ENCODE measurements at regions not wholly inside any gene's neighbourhood (a gene's known extent, or its start where the extent isn't known, plus 50 kb on each side); places are given as distances from the start of the nearest gene placed in this dataset.

DNA sequence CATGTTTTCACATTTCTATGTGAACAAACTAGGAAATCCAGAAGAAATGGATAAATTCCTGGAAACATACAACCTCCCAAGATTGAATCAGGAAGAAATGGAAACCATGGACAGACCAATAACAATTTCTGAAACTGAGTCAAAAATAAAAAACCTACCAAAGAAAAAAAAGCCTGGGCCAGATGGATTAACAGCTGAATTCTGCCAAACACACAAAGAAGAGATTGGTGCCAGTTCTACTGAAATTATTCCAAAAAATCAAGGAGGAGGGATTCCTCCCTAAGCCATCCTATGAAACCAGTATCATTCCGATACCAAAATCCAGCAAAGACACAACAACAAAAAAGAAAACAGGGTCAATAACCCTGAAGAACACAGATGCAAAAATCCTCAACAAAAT lies 166.9 kb upstream of the FBXL7 start:
- CTCF ChIA-PET: no interaction called here

DNA sequence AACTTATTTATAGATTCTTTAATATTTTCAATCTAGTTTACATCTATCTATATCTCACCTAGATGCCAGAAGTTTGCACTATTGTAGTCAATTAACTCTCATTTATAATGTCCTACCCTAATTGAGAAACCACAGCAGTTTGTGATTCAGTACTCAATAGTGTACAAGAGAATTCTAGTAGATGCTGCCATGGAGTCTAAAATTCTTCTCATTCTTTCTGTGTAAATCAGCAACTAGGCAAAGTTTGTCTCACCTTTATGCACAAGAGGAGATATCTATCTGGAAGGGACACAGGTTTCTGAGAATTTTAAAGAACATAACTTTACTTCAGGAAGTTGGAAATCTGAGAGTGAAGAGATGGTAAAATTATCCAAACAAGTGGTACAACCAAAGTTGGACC lies 173.0 kb upstream of the FBXL7 start:
- Histone ChIP-seq H3K4me1 (ENCODE audit: insufficient read depth, low read length, poor library complexity, severe bottlenecking) (no peaks in the 10 kb centered on the region), H3K9me3 (ENCODE audit: low read depth, low read length, poor library complexity, severe bottlenecking) (no peaks in the 10 kb centered on the region), H3K4me3 (ENCODE audit: low read depth, low read length, poor library complexity, severe bottlenecking) (no peak overlapping the region), H3K36me3 (ENCODE audit: insufficient read depth, low read length, poor library complexity, severe bottlenecking) (no peaks in the 10 kb centered on the region), H3K27ac (ENCODE audit: low read depth, low read length, poor library complexity, severe bottlenecking) (no peak overlapping the region), H3K27me3 (replicated peaks; ENCODE audit: insufficient read depth, low read depth, low read length, poor library complexity) (no peaks in the 10 kb centered on the region)
- intact Hi-C loops (cut with micrococcal nuclease; ENCODE audit: unreplicated experiment): no loop called here
- BruUV-seq (replicated peaks): no TSS peak
- POLR2A ChIA-PET (ENCODE audit: low non-redundant PET): no interaction called here
- CTCF ChIA-PET: no interaction called here
- TF ChIP-seq, protein P1, sequence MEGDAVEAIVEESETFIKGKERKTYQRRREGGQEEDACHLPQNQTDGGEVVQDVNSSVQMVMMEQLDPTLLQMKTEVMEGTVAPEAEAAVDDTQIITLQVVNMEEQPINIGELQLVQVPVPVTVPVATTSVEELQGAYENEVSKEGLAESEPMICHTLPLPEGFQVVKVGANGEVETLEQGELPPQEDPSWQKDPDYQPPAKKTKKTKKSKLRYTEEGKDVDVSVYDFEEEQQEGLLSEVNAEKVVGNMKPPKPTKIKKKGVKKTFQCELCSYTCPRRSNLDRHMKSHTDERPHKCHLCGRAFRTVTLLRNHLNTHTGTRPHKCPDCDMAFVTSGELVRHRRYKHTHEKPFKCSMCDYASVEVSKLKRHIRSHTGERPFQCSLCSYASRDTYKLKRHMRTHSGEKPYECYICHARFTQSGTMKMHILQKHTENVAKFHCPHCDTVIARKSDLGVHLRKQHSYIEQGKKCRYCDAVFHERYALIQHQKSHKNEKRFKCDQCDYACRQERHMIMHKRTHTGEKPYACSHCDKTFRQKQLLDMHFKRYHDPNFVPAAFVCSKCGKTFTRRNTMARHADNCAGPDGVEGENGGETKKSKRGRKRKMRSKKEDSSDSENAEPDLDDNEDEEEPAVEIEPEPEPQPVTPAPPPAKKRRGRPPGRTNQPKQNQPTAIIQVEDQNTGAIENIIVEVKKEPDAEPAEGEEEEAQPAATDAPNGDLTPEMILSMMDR (conservative IDR thresholded peaks at IDR 0.05; ENCODE audit: low read depth, low read length): no peak
- TF ChIP-seq EZH2 (IDR thresholded peaks at IDR 0.05; ENCODE audit: borderline replicate concordance, low read depth, low read length, poor library complexity, severe bottlenecking): no peak
- no peak for DNase-seq (ENCODE audit: low spot score)

More for the DNA sequence above, 166.9 kb upstream of the FBXL7 start:
- no peak for TF ChIP-seq EZH2 (IDR thresholded peaks at IDR 0.05; ENCODE audit: borderline replicate concordance, low read depth, low read length, poor library complexity, severe bottlenecking)
- TF ChIP-seq, protein P1 (conservative IDR thresholded peaks at IDR 0.05; ENCODE audit: low read depth, low read length): no peak
- no peak overlapping the region for H3K27ac ChIP-seq (ENCODE audit: low read depth, low read length, poor library complexity, severe bottlenecking)
- H3K9me3 ChIP-seq (ENCODE audit: low read depth, low read length, poor library complexity, severe bottlenecking): no peaks in the 10 kb centered on the region
- H3K27me3 ChIP-seq (replicated peaks; ENCODE audit: insufficient read depth, low read depth, low read length, poor library complexity): no peaks in the 10 kb centered on the region
- POLR2A ChIA-PET (ENCODE audit: low non-redundant PET): no interaction called here
- no peaks in the 10 kb centered on the region for H3K4me1 ChIP-seq (ENCODE audit: insufficient read depth, low read length, poor library complexity, severe bottlenecking)
- intact Hi-C loops (cut with micrococcal nuclease; ENCODE audit: unreplicated experiment): no loop called here
- H3K4me3 ChIP-seq (ENCODE audit: low read depth, low read length, poor library complexity, severe bottlenecking): no peak overlapping the region
- H3K36me3 ChIP-seq (ENCODE audit: insufficient read depth, low read length, poor library complexity, severe bottlenecking): no peaks in the 10 kb centered on the region
- no TSS peak for BruUV-seq (replicated peaks)
- DNase-seq (ENCODE audit: low spot score): no peak

DNA sequence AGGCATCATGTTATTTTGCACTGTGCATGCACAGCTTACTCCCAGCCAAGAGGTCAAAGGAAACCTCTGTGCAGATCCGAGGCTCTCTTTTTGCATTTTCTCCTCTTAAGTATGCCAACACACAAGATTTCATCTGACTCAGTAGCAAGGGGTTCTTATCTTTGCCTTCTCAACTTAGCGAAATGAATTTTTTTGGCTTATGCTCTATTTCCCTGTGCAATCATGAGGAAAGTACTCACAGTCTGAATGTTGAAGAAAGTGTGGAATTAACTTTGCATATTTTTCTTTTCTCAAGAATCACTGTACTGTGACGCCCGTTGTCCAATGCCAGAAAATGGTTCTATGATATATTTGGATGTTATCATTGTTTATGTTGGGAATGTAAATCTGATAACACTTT lies 173.5 kb upstream of the FBXL7 start:
- POLR2A ChIA-PET (ENCODE audit: low non-redundant PET): no interaction called here
- H3K27me3 ChIP-seq (replicated peaks; ENCODE audit: insufficient read depth, low read depth, low read length, poor library complexity): no peaks in the 10 kb centered on the region

More for the DNA sequence above, 173.5 kb upstream of the FBXL7 start:
- Histone ChIP-seq H3K27ac (ENCODE audit: low read depth, low read length, poor library complexity, severe bottlenecking) (no peak overlapping the region), H3K4me1 (ENCODE audit: insufficient read depth, low read length, poor library complexity, severe bottlenecking) (no peaks in the 10 kb centered on the region), H3K4me3 (ENCODE audit: low read depth, low read length, poor library complexity, severe bottlenecking) (no peak overlapping the region), H3K36me3 (ENCODE audit: insufficient read depth, low read length, poor library complexity, severe bottlenecking) (no peaks in the 10 kb centered on the region), H3K9me3 (ENCODE audit: low read depth, low read length, poor library complexity, severe bottlenecking) (no peaks in the 10 kb centered on the region)
- intact Hi-C loops (cut with micrococcal nuclease; ENCODE audit: unreplicated experiment): no loop called here
- no peak for DNase-seq (ENCODE audit: low spot score)
- TF ChIP-seq EZH2 (IDR thresholded peaks at IDR 0.05; ENCODE audit: borderline replicate concordance, low read depth, low read length, poor library complexity, severe bottlenecking): no peak
- TF ChIP-seq, protein P1 (conservative IDR thresholded peaks at IDR 0.05; ENCODE audit: low read depth, low read length): no peak
- BruUV-seq (replicated peaks): no TSS peak
- CTCF ChIA-PET: no interaction called here
